D721Med (cell line): ENCODE measurements at regions not wholly inside any gene's neighbourhood (a gene's known extent, or its start where the extent isn't known, plus 50 kb on each side); places are given as distances from the start of the nearest gene placed in this dataset.

Experiments used
- DNase-seq: peaks from one replicate; pipeline ENCODE4 v3.0.0; 2011; ENCODE audit warnings: low spot score; ENCODE audit not compliant: insufficient read length
- FAIRE-seq: peaks from 2 replicates; lab custom pipeline; 2011; peaks lifted over from hg19 to GRCh38; lab: Jason Lieb, UNC
- CTCF ChIP-seq: IDR thresholded peaks from 2 replicates; pipeline ENCODE4 v1.5.1; 2012; ENCODE audit warnings: mild to moderate bottlenecking, control low read depth; ENCODE audit not compliant: insufficient read depth; ENCODE audit errors: missing control alignments

DNA sequence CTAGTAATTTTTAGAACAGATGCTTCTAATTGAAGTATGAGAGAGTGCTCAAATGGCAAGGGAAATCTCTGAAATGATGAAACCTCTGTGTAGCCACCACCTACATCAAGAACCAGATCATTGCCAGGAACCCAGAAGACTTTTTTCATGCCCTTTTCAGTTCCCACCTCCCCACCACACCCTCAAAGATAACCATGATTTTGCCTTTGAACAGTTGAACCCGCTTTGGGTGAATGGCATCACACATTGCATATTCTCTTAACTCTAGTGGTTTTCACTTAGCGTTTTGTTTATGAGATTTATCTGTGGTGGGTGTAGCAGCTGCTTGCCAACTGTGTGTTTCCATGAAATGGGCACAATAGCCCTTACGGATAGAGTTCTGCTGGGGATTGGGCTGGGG lies 142.9 kb upstream of the HDAC4 start:
- DNase-seq (no peak), FAIRE-seq (no peak)
- TF ChIP-seq CTCF, result no peak

GRCh38 chr2:239540174-239540573 lies 139.4 kb upstream of the HDAC4 start:
- no peak for FAIRE-seq
- DNase-seq, result no peak
- TF ChIP-seq CTCF, result no peak

- no peak for TF ChIP-seq CTCF
- DNase-seq, result no peak
- no peak for FAIRE-seq
Measured at GRCh38 chr2:239539776-239540100, 138.9 kb upstream of the HDAC4 start.

DNA sequence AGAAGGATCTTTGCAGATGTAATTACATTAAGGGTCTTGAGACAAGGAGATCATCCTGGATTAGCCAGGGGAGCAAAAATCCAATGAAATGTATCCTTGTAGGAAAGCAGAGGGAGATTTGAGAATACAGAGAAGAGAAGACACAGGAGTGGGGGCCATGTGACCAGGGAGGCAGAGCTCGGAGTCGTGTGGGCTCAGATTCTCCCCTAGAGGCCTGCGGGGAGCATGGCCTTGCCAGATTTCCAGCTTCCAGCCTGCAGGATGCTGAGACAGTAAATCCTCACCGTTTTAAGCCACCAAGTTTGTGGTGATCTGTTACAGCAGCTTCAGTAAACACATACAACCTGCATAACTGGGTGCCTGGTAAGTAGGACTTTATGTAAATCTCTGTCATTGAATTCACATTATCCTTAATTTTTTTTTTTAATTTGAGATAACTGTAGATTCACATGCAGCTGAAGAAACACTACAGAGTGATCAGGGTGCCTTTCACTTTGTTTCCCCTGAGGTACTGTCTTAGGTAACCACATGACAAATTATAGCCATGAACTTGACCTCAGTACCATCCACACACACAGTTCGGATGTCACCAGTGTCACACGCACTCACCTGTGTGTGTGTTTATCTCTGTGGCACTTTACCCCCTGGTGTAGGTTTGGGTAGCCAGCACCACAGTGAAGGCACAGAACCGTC lies 138.4 kb upstream of the HDAC4 start:
- DNase-seq (no peak), FAIRE-seq (no peak)
- no peak for TF ChIP-seq CTCF

- no peak for TF ChIP-seq CTCF
- FAIRE-seq, result no peak
Measured at GRCh38 chr2:239538357-239539052, 137.7 kb upstream of the HDAC4 start.

GRCh38 chr2:239537633-239538356 lies 137.0 kb upstream of the HDAC4 start:
- FAIRE-seq, result no peak
- TF ChIP-seq CTCF, result no peak

More at GRCh38 chr2:239538357-239539052, 137.7 kb upstream of the HDAC4 start:
- DNase-seq, result no peak

More at GRCh38 chr2:239537633-239538356, 137.0 kb upstream of the HDAC4 start:
- DNase-seq, result no peak
